HG03280 (cell line): ENCODE measurements at regions not wholly inside any gene's neighbourhood (a gene's known extent, or its start where the extent isn't known, plus 50 kb on each side); places are given as distances from the start of the nearest gene placed in this dataset.
"Not testable (repeated sequence)": the region's sequence is repeated elsewhere in the genome, so short reads cannot be mapped to it uniquely, and the experiment has no call there.

Experiments
- ATAC-seq: cut with Tn5 transposase; IDR thresholded peaks from one replicate; pipeline ENCODE4 v1.9.1; 2021; ENCODE audit warnings: mild to moderate bottlenecking, moderate library complexity; ENCODE audit not compliant: unreplicated experiment

GRCh38 chr2:21194147-21194546 is 70.4 kb downstream of the TDRD15 start:
- no peak for ATAC-seq

GRCh38 chr2:21194858-21195271 is 71.1 kb downstream of the TDRD15 start:
- ATAC-seq, result no peak

- no peak for ATAC-seq
These were observed 71.6 kb downstream of the TDRD15 start for GRCh38 chr2:21195326-21195725.

GRCh38 chr2:21198637-21199036 is 74.9 kb downstream of the TDRD15 start:
- ATAC-seq, result no peak

GRCh38 chr2:21203976-21204375 is 80.2 kb downstream of the TDRD15 start:
- no peak for ATAC-seq

GRCh38 chr2:21214085-21214484 is 90.3 kb downstream of the TDRD15 start:
- not testable (repeated sequence) for ATAC-seq

GRCh38 chr2:21217442-21217841 is 93.7 kb downstream of the TDRD15 start:
- ATAC-seq, result no peak

GRCh38 chr2:21220930-21221329 is 97.2 kb downstream of the TDRD15 start:
- no peak for ATAC-seq

GRCh38 chr2:21223618-21224017 is 99.8 kb downstream of the TDRD15 start:
- ATAC-seq, result no peak

GRCh38 chr2:21228041-21228895 is 104.5 kb downstream of the TDRD15 start:
- ATAC-seq, result no peak

- ATAC-seq, result no peak
These were observed 105.5 kb downstream of the TDRD15 start for GRCh38 chr2:21229302-21229701.

GRCh38 chr2:21230140-21230539 is 106.4 kb downstream of the TDRD15 start:
- ATAC-seq, result no peak

- no peak for ATAC-seq
These were observed 108.2 kb downstream of the TDRD15 start for GRCh38 chr2:21231985-21232384.

- ATAC-seq, result no peak
These were observed 109.4 kb downstream of the TDRD15 start for GRCh38 chr2:21233194-21233593.

- no peak for ATAC-seq
These were observed 110.2 kb downstream of the TDRD15 start for GRCh38 chr2:21234001-21234400.

- no peak for ATAC-seq
These were observed 110.8 kb downstream of the TDRD15 start for GRCh38 chr2:21234464-21235120.

GRCh38 chr2:21239749-21240148 is 116.0 kb downstream of the TDRD15 start:
- not testable (repeated sequence) for ATAC-seq

- ATAC-seq, result no peak
These were observed 120.4 kb downstream of the TDRD15 start for GRCh38 chr2:21244161-21244560.

GRCh38 chr2:21245565-21245964 is 121.8 kb downstream of the TDRD15 start:
- ATAC-seq, result no peak

- ATAC-seq, result no peak
These were observed 125.6 kb downstream of the TDRD15 start for GRCh38 chr2:21249367-21249766.

GRCh38 chr2:21250673-21251072 is 126.9 kb downstream of the TDRD15 start:
- ATAC-seq, result no peak
